Activated CD4-positive, alpha-beta memory T cell treated with anti-CD3 and anti-CD28 coated beads, Interleukin-2, amount 10 ng/mL, durations not matched to agents 7 days and 5 days (primary cell): ENCODE measurements at regions not wholly inside any gene's neighbourhood (a gene's known extent, or its start where the extent isn't known, plus 50 kb on each side); places are given as distances from the start of the nearest gene placed in this dataset.
"Not testable (repeated sequence)": the region's sequence is repeated elsewhere in the genome, so short reads cannot be mapped to it uniquely, and the experiment has no call there.

Experiments
- CTCF ChIA-PET: fragments of 350-600 bp; sonication (Branson Sonifier 250); formaldehyde crosslinking; loops from one replicate; lab custom pipeline; 2021; ENCODE audit warnings: antibody characterized with exemption, inconsistent platforms; lab: Charles Lee
- POLR2A ChIA-PET: fragments of 350-600 bp; sonication (Branson Sonifier 250); formaldehyde crosslinking; loops from one replicate; lab custom pipeline; 2021; ENCODE audit warnings: antibody characterized with exemption; lab: Charles Lee
- DNase-seq: peaks from one replicate; pipeline ENCODE4 v3.0.0-alpha.2; 2020
- H3K27ac Mint-ChIP-seq: one replicate; pipeline ENCODE4 v1.8.0; 2021; ENCODE audit warnings: mild to moderate bottlenecking, mixed read lengths
- H3K27me3 Mint-ChIP-seq: one replicate; pipeline ENCODE4 v1.8.0; 2021; ENCODE audit warnings: mixed read lengths
- H3K36me3 Mint-ChIP-seq: one replicate; pipeline ENCODE4 v1.8.0; 2021; ENCODE audit warnings: low read depth, mixed read lengths
- H3K4me1 Mint-ChIP-seq: one replicate; pipeline ENCODE4 v1.8.0; 2021; ENCODE audit warnings: mixed read lengths
- H3K4me3 Mint-ChIP-seq: one replicate; pipeline ENCODE4 v1.8.0; 2021; ENCODE audit warnings: mild to moderate bottlenecking, mixed read lengths
- H3K9me3 Mint-ChIP-seq: one replicate; pipeline ENCODE4 v1.8.0; 2021; ENCODE audit warnings: mixed read lengths

DNA sequence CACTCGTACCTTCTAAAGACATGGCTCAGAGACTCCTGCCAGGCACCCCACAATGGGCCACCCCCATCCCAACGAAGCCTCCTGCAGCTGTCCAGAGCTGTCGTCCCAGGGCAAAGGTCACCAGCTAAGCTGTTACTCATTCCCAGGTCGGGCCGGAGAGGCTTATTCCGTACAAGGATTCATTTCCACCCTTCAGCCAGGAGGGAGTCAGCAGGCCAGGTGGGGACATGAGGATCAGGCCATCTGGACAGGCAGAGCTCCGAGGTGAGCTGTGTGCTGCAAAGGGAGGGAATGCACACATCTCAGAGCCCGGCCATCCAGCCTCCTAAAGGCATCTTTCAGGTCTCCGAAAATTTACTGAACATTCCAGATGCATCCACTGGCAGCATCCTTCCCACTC lies 63.9 kb upstream of the NANOS1 start:
- DNase-seq, result no peak
- ChIA-PET POLR2A (no interaction called here), CTCF (no interaction called here)
- H3K27ac Mint-ChIP-seq, result no peak overlapping the region
- no peak overlapping the region for H3K4me3 Mint-ChIP-seq
- peaks cover 11% of the 10 kb centered on the region for H3K27me3 Mint-ChIP-seq
- H3K36me3 Mint-ChIP-seq, result no peaks in the 10 kb centered on the region
- H3K4me1 Mint-ChIP-seq, result no peaks in the 10 kb centered on the region
- no peaks in the 10 kb centered on the region for H3K9me3 Mint-ChIP-seq

DNA sequence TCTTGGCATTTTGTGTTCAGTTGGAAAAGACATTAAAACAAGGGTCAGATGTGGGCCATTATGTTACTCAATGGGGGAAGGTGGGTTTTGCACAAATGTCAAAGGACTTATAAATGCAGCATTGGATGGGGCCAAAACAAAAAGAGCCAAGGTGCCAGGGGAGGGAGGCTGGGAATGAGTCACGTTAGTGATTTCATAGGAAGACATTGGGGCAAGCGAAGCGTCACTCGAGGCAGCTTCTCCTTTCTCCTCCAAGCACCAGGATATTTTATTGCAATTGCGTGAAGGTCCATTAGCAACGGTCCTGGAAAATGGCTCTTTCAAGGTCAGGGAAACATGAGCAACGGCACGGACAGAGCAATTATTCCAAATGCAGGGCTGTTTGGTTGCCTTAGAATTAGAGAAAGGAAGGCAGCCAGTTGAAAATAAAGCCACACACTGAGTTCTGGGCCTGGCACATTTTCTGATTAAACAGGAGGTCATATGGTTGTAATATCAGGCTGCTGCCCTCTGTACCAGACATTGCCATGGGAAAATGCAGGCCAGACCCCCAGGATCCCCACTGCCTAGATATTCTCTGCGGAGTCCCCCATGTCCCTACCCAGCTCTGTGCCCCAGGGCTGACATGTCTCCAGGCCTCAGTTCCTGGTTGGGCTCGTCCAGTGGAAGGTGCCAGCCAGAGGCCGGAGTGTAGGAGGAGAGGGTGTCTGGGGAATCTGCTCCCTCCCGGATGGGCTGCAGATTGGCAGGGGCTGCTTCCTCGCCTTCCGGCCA lies 63.3 kb upstream of the NANOS1 start:
- no peak for DNase-seq
- POLR2A ChIA-PET, result no interaction called here
- H3K9me3 Mint-ChIP-seq, result no peaks in the 10 kb centered on the region
- H3K4me1 Mint-ChIP-seq, result no peaks in the 10 kb centered on the region
- CTCF ChIA-PET, result no interaction called here
- H3K27ac Mint-ChIP-seq, result no peak overlapping the region
- H3K27me3 Mint-ChIP-seq, result peaks cover 13% of the 10 kb centered on the region
- no peak overlapping the region for H3K4me3 Mint-ChIP-seq
- no peaks in the 10 kb centered on the region for H3K36me3 Mint-ChIP-seq

DNA sequence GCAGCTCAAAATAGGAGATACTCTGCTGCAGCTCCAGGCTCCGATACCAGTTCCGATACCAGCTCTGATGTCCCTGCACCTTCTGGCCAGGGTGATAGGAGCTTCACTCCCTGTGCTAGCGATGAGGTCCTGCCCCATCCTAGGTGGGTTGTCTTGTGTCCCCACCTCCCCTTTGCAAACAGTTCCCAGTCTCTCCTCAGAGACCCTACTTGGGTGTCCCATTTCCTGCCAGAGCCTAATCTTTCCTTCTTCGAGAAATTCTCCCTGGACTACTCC lies 62.7 kb upstream of the NANOS1 start:
- POLR2A ChIA-PET, result no interaction called here
- CTCF ChIA-PET, result no interaction called here
- H3K27ac Mint-ChIP-seq, result no peak overlapping the region
- peaks cover 16% of the 10 kb centered on the region for H3K27me3 Mint-ChIP-seq
- H3K4me1 Mint-ChIP-seq, result no peaks in the 10 kb centered on the region
- H3K36me3 Mint-ChIP-seq, result no peaks in the 10 kb centered on the region
- DNase-seq, result no peak
- no peak overlapping the region for H3K4me3 Mint-ChIP-seq
- H3K9me3 Mint-ChIP-seq, result no peaks in the 10 kb centered on the region

DNA sequence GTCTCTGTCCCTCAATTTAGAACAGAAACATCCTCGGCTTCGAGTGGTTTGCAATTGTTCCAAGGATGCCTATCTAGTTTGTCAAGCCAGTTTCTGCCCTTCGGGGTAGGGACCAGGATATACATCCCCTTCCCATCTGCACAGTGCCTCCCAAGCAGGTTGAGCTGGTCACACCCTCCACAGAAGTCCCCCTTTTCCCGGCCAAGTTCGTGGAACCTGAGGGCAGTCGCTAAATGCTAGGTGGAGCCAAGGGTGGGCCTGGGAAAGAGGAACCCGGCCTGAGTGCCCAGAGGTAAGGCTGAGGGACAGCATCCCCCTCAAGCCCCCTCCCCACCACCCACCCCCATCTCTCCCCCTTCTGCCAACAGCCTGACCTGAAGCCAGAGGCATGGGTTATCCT lies 62.4 kb upstream of the NANOS1 start:
- H3K27ac Mint-ChIP-seq, result no peak overlapping the region
- H3K27me3 Mint-ChIP-seq, result peaks cover 20% of the 10 kb centered on the region
- POLR2A ChIA-PET, result no interaction called here
- CTCF ChIA-PET, result no interaction called here
- no peak overlapping the region for H3K4me3 Mint-ChIP-seq
- H3K9me3 Mint-ChIP-seq, result no peaks in the 10 kb centered on the region
- H3K4me1 Mint-ChIP-seq, result no peaks in the 10 kb centered on the region
- DNase-seq, result no peak
- no peaks in the 10 kb centered on the region for H3K36me3 Mint-ChIP-seq

DNA sequence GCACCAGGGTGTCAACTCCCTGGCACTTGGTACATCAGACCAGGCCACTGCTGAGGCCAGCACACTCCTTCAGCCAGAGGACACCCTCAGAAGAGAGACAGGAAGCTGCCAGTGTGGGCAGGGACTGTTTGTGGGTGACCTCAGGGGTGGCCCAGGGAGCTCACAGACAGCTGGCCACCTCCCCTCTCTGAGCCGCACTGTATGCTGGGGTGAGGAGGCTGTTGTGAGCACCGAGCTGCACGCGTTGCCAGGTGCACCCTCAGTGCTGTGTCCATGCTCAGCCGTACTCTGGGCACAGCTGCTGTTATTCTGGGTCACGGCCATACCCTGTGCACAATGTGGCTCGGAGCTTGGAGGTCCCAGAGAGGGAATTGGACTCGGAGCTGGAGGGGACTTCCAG lies 61.5 kb upstream of the NANOS1 start:
- Mint-ChIP-seq H3K27ac (no peak overlapping the region), H3K4me3 (no peak overlapping the region), H3K9me3 (no peaks in the 10 kb centered on the region), H3K36me3 (no peaks in the 10 kb centered on the region), H3K4me1 (no peaks in the 10 kb centered on the region), H3K27me3 (peaks cover 24% of the 10 kb centered on the region)
- no peak for DNase-seq
- ChIA-PET CTCF (no interaction called here), POLR2A (no interaction called here)

DNA sequence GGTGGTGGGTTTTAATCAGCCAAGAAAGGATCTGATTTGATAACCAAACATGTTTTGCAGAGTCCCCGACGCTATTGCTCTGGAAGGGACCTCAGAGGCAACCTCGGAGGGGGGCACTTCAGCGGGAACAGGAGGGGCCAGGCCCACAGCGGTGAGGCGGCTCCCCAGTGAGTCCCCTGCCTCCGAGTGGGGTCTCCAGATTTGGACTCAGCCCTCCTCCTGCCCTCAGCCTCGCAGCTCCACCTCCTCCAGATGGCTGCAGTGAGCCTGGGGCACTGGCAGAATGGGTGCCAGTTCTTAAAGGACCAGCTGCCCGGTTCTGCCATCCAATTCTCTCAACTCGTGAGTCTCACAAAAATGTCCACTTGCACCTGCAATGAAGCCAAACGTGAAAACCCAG lies 61.0 kb upstream of the NANOS1 start:
- Mint-ChIP-seq H3K4me3 (no peak overlapping the region), H3K9me3 (no peaks in the 10 kb centered on the region), H3K27ac (no peak overlapping the region), H3K4me1 (no peaks in the 10 kb centered on the region), H3K27me3 (peaks cover 28% of the 10 kb centered on the region), H3K36me3 (no peaks in the 10 kb centered on the region)
- DNase-seq, result no peak
- CTCF ChIA-PET, result no interaction called here
- POLR2A ChIA-PET, result no interaction called here

DNA sequence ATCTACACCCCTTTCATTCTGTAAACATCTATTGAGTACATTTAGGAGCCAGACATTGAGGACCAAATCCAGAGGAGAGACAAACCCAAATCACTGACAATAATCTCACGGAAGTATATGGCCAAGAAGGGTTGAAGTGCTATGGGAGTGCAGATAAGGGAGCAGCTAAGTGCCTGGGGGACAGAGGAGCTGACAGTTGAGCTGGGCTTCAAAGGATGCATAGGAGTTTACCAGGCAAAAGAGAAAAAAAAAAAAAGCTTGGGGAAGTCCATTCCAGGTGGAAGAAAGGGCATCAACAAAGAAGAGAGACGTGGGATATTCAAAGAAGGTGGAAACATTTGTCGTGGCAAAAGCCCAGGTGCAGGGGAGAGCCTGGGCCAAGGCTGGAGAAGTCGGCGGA lies 60.5 kb upstream of the NANOS1 start:
- DNase-seq, result no peak
- H3K9me3 Mint-ChIP-seq, result no peaks in the 10 kb centered on the region
- peaks cover 27% of the 10 kb centered on the region for H3K27me3 Mint-ChIP-seq
- H3K36me3 Mint-ChIP-seq, result no peaks in the 10 kb centered on the region
- no peak overlapping the region for H3K27ac Mint-ChIP-seq
- CTCF ChIA-PET, result no interaction called here
- H3K4me3 Mint-ChIP-seq, result no peak overlapping the region
- POLR2A ChIA-PET, result no interaction called here
- H3K4me1 Mint-ChIP-seq, result no peaks in the 10 kb centered on the region

DNA sequence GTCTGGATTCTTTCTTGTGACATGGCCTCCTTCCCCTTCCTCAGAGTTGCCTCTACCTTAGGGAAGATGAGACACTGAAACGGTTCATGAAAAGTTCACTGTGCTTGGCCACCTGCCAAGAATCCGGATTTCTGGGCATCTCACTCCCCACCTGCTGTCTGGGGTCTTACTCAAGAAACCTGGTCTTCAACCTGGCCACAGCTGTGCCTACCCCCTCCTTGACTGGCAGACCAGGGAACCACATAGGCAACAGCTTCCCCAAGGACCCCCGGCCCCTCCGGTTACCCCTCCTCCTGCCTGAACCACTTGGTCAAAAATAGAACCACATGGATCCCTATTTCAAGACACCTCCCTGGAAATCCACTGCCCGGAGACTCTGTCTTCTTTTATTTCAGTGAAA lies 58.7 kb upstream of the NANOS1 start:
- no peaks in the 10 kb centered on the region for H3K36me3 Mint-ChIP-seq
- no peak overlapping the region for H3K27ac Mint-ChIP-seq
- DNase-seq, result no peak
- no peak overlapping the region for H3K4me3 Mint-ChIP-seq
- H3K4me1 Mint-ChIP-seq, result no peaks in the 10 kb centered on the region
- POLR2A ChIA-PET, result no interaction called here
- no peaks in the 10 kb centered on the region for H3K9me3 Mint-ChIP-seq
- CTCF ChIA-PET, result no interaction called here
- peaks cover 29% of the 10 kb centered on the region for H3K27me3 Mint-ChIP-seq

DNA sequence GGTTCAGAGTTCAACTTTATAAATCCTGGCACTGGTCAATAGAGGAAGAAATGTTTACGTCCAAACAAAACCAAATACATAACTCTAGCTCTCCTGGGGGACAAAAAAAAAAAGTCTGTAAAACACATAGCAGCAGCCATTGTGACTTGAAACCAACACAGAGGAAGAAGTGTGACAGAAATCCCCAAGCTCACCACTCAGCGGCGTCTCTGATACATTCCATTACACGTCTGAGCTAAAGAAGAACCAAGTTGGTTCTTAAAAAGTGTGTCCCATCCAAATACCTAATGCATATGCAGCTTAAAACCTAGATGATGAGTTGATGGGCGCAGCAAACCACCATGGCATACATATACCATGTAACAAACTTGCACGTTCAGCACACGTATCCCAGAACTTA lies 58.3 kb upstream of the NANOS1 start:
- H3K36me3 Mint-ChIP-seq, result no peaks in the 10 kb centered on the region
- no peak overlapping the region for H3K4me3 Mint-ChIP-seq
- peaks cover 29% of the 10 kb centered on the region for H3K27me3 Mint-ChIP-seq
- no peaks in the 10 kb centered on the region for H3K9me3 Mint-ChIP-seq
- DNase-seq, result no peak
- no peaks in the 10 kb centered on the region for H3K4me1 Mint-ChIP-seq
- ChIA-PET CTCF (no interaction called here), POLR2A (no interaction called here)
- no peak overlapping the region for H3K27ac Mint-ChIP-seq

DNA sequence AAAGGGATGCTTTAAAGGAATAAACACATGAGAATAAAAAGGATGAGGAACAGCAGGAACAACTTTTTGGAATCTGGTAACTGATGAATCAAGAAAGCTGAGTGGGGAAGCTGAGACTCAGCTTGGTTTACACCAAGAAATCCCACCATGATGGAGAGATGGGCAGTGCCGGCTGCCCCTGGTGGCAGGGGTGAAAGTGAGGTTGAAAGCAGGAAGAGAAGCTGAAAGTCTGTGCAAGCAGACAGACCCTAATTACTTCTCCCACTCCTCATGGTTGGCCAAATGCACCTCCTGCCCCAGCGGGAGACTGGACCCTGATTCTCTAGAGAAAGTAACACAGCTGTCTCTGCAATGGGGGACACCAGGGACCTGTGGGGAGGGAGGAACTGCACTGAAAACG lies 57.6 kb upstream of the NANOS1 start:
- POLR2A ChIA-PET, result no interaction called here
- no peak overlapping the region for H3K4me3 Mint-ChIP-seq
- peaks cover 28% of the 10 kb centered on the region for H3K27me3 Mint-ChIP-seq
- H3K27ac Mint-ChIP-seq, result no peak overlapping the region
- H3K9me3 Mint-ChIP-seq, result no peaks in the 10 kb centered on the region
- DNase-seq, result no peak
- no peaks in the 10 kb centered on the region for H3K36me3 Mint-ChIP-seq
- CTCF ChIA-PET, result no interaction called here
- H3K4me1 Mint-ChIP-seq, result no peaks in the 10 kb centered on the region

DNA sequence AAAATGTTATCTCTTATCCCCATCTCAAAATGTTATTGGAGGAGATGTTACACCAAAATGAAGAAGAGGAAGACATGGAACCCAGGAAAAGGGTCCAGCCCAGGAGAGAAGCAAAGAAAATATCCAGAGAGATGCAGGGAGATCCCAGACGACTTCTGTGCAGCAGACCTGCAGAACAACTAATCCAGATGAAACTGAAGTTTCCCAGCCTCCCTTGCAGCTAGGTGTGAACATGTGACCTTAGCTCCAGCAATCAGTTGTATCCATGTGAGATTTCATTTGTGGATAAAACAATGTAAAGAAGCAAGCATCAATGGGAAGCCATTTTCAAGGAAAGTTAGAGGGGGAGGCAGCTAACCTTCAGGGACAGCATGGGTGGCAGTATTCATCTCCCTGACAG lies 55.8 kb upstream of the NANOS1 start:
- no peaks in the 10 kb centered on the region for H3K4me1 Mint-ChIP-seq
- H3K4me3 Mint-ChIP-seq, result no peak overlapping the region
- peaks cover 28% of the 10 kb centered on the region for H3K27me3 Mint-ChIP-seq
- no peaks in the 10 kb centered on the region for H3K9me3 Mint-ChIP-seq
- no peaks in the 10 kb centered on the region for H3K36me3 Mint-ChIP-seq
- no peak for DNase-seq
- POLR2A ChIA-PET, result no interaction called here
- CTCF ChIA-PET, result no interaction called here
- no peak overlapping the region for H3K27ac Mint-ChIP-seq

DNA sequence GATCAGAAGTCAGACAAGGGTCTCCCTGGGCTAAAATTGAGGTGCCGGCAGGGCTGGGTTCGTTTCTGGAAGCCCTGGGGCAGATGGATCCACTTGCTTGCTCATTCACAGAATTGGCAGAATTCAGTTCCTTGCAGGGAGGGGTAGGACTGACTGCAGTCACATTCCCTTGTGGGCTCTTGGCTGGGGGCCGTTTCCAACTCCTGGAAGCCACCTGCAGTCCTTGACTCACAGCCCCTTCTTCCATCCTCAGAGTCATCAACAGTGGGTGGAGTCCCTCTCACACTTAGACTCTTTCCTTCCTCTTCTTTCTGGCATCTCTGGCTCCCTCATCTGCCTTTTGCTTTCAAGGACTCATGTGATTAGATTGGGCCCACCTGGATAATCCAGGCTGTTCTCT lies 54.6 kb upstream of the NANOS1 start:
- no peaks in the 10 kb centered on the region for H3K9me3 Mint-ChIP-seq

DNA sequence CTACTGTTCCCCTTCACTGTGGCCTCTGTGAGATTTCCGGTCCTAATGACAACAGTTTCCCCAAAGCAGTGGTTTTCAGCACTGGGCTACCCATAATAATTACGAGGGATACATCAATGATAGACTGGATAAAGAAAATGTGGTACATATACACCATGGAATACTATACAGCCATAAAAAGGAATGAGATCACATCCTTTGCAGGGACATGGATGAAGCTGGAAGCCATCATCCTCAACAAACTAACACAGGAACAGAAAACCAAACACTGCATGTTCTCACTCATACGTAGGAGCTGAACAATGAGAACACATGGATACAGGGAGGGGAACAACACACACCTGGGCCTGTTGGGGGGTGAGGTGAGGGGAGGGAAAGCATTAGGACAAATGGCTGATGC lies 53.3 kb upstream of the NANOS1 start:
- H3K36me3 Mint-ChIP-seq, CTCF ChIA-PET, H3K27ac Mint-ChIP-seq, H3K4me1 Mint-ChIP-seq, H3K9me3 Mint-ChIP-seq, DNase-seq, POLR2A ChIA-PET, H3K4me3 Mint-ChIP-seq: not testable (repeated sequence)
- peaks cover 23% of the 10 kb centered on the region for H3K27me3 Mint-ChIP-seq

More for the DNA sequence above, 54.6 kb upstream of the NANOS1 start:
- ChIA-PET POLR2A (no interaction called here), CTCF (no interaction called here)
- Mint-ChIP-seq H3K4me3 (no peak overlapping the region), H3K27me3 (peaks cover 26% of the 10 kb centered on the region), H3K4me1 (no peaks in the 10 kb centered on the region), H3K36me3 (no peaks in the 10 kb centered on the region), H3K27ac (no peak overlapping the region)
- no peak for DNase-seq

DNA sequence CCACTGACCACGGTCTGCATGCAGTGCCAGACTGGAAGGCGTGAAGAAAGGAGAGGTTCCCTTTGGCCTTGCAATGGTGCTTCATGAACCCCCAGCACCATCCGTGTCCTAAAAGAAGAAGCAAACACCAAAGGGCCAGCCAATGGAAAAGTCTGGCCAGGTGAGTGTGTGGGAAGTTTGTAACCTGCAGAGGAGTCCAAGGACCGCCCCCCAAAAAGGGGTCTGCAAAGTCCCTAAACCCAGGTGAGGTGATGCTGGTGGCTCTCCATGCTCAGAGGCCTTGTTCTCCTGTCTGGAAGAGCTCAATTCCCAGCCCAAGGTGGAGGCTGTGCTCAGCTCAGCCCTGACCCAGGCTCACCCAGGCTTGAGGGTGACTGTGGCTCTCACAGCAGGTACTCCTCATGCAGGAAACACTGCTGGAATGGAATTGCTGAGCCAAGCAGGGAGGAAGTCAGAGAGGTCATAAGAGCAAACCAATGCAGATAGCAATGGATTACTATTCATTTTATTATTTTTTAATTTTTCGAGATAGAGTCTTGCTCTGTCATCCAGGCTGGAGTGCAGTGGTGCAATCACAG lies 52.4 kb upstream of the NANOS1 start:
- ChIA-PET CTCF (no interaction called here), POLR2A (no interaction called here)
- no peaks in the 10 kb centered on the region for H3K36me3 Mint-ChIP-seq
- no peak overlapping the region for H3K4me3 Mint-ChIP-seq
- H3K4me1 Mint-ChIP-seq, result no peaks in the 10 kb centered on the region
- no peaks in the 10 kb centered on the region for H3K9me3 Mint-ChIP-seq
- H3K27ac Mint-ChIP-seq, result no peak overlapping the region
- DNase-seq, result no peak
- H3K27me3 Mint-ChIP-seq, result peaks cover 19% of the 10 kb centered on the region
